ENCODE measurements at regions not wholly inside any gene's neighbourhood (a gene's known extent, or its start where the extent isn't known, plus 50 kb on each side); places are given as distances from the start of the nearest gene placed in this dataset.

GRCh38 chr1:57711326-57711725 is 287.5 kb upstream of the DAB1 start:
- no peak for TF ChIP-seq CTCF (conservative IDR thresholded peaks at IDR 0.05)
- no peak for TF ChIP-seq EZH2 (IDR thresholded peaks at IDR 0.05; ENCODE audit: low read depth)

All from PC-9 (cell line).